Tongue (tissue), 1 donor: ENCODE measurements at regions not wholly inside any gene's neighbourhood (a gene's known extent, or its start where the extent isn't known, plus 50 kb on each side); places are given as distances from the start of the nearest gene placed in this dataset.
A peak's percentile ranks its signal among the peaks of the same experiment; 100 is the strongest.

ENCODE experiments used
- DNase-seq: peaks from one replicate; pipeline ENCODE4 v3.0.0-alpha.2; 2015

DNA sequence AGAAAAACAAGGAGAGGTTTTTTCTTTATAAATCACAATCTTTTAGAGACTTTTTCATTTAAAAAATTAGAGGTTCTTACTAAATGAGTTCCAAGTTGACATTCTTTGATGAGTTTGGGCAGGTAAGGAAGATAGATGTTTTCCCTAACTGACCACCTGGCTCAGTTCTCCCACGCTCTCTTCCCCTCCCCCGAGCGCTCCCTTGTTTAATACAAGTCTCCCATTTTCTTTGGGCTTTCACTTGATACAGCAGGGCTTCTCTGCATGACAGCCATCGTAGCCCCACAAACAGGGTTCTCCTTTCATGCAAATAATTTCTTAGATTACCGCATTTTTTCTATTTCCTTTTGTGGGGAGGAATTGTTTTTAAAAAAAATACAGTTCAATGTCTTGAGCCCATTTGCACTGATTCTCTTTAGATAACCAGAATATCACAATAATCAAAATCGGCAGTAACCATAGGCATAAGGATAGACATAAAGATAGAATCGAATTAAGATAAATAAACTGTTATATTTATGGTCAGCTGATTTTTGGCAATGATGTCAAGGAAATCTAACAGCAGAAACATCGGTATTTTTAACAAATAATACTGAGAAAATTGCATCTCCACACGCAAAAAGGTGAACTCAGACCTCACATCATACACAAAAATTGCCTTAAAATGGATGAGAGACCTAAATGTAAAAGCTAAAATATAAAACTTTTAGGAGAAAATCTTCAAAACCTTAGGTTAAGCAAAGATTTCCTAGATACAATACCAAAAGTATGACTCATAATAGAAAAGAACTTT lies 325.4 kb downstream of the PIK3R1 start:
- DNase-seq, result no peak

DNA sequence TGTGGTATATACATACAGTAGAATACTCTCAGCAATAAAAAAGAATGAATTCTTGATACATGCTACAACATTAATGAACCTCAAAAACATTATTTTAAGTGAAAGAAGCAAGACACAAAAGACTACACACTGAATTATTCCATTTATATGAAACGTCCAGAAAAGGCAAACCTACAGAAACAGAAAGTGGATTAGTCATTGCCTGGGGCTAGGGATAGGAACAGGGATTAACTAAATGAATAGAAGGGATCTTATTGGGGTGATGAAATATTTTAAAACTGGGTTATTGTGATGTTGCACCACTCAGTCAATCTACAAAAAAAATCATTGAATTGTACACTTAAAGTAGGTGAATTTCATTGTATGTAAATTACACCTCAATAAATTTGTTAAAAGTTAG lies 326.7 kb downstream of the PIK3R1 start:
- no peak for DNase-seq

DNA sequence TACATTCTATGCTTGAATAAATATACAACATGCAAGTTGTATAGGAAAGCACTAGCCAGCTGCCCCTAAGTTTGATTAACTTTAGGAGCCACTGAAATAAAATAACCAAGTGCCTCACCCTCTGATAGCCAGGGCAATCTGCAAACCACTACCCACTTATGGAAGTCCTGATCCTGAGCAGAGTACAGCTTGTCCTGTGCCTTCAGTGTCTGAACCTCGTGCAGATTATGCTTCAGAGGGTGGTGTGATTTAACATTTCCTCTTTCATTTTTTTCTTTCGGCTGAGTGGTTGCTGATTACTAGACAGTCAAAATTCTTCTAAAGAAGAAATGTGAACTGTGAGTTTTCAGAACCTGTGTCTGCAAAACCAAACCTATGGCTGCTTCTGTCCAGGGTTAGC lies 327.7 kb downstream of the PIK3R1 start:
- no peak for DNase-seq

DNA sequence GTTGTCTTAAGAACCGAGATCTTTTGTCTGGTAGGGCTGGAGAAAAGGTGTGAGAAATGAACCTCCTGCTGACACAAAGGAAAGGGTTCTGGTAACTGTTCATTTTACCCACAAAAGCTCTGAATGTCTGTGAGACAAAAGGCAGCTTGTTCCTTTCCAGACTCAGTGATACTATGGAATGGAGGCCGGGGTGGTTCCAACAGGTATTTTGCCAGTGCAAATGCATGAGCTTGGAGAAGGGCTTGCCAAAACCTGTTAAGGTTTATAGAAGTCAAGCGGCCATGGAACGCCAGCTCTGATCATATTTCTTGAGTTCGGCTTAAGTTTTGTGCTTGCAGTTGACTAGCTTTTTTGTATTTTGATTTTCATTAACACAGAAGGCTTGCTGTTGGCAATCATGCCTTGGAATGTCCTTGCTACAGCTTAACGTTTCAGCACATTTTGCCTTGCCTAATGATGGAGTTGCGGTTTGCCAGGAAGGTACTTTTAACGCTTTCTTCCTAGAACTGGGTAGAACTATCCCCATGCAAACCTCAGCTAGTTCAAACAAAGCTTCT lies 328.6 kb downstream of the PIK3R1 start:
- peak; percentile 27 for DNase-seq

DNA sequence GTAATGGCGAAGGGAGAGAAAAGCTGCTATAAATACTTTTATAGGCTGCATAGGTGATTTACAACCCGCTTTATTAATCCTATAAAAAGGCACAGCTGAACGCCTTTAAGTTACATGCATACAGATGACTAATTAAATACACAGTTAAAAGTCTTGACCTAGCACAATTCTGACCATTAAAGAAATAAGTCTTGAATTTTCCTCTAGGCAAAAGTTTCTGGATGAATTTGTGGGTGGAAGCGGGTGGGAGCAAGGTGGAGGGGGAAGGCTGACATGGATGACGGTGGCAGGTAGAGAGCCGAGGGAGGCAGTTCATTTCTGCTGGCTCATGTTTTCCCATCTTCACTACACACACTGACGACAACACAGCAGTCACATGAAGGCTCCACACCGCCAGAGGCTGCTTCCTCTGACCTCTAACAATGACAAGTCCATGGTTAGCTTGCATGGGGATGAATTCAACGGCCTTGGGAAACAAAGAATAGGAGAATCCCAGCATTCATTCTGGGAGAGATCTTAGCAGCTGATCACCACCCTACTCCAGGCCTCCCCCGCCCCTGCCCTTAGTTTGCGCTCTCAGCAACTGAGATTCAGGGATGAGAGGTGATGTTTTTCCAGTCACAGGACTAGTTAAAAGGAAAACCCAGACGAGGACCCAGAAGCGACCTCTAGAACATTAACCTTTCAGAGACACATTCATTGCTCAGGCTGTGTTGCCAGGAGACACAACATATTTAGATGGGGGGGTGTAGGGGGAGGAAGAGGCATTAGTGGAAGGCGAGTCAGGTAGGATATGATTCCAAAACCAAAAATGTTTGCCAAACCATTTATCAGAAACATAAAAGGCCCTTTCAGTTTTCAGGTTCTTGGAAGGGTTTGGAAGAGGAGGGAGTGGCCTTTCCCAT lies 329.3 kb downstream of the PIK3R1 start:
- no peak for DNase-seq

DNA sequence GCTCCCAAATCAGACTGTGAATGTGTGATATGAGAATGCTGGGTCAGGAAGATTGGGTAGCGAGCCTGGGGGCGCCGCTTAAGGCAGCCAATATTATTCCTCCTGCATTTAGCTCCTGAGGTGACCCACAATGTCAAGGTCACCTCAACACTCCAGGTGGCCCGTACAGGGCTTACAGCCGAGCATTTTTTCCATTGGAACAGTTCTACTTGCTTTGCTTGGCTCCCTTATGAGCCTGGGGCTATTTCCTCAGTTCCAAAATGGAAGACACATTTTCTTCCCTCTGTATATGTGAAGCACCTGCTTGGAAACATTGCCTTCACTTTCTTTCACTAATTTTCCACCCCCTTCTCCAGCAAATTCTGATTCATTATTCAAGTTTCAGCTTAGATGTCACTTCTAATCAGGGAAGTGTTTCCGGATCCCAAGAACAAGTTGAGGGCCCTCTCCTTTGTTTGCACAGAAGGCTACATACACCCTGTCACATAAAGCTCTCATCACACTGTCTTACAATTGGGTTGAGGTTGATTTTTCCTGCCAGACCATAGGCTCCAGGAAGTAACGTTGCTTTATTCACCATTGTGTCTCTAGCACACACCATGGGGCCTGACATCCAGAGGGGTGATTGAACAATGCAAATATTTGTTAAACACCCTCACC lies 330.2 kb downstream of the PIK3R1 start:
- no peak for DNase-seq

DNA sequence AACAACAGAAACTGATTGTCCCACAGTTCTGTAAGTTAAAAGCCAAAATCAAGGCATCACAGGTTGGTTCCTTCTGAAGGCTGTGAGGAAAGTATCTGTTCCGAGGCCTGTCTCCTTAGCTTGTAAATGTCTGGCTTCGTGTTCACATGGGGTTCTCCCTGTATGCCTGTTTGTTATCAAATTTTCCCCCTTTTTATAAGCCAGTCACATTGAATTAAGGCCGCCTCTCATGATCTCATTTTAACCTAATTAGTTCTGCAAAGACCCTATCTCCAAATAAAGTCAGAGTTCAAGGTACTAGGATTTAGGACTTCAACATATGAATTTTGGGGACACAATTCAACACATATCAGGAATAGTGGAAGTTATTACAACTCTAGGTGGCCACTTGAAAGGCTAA lies 331.5 kb downstream of the PIK3R1 start:
- no peak for DNase-seq

DNA sequence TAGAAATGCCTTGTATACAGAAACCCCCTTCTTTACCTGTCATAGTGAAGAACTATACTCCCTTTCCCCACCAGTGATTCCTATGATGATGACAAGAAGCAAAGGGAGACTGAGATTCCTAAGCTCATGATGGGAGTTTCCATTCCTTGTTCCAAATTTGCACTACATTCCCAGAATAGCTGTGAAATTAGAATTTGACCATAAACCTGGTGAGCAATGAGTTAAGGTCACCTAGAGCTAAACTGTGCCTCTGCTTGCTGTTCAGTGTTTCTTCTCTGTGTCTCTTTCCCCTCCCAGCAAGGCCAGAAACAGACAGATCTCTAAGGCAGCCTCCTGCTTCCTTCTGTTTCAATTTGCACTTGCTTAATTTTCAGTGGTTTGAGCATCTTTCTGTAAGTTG lies 332.1 kb downstream of the PIK3R1 start:
- no peak for DNase-seq

DNA sequence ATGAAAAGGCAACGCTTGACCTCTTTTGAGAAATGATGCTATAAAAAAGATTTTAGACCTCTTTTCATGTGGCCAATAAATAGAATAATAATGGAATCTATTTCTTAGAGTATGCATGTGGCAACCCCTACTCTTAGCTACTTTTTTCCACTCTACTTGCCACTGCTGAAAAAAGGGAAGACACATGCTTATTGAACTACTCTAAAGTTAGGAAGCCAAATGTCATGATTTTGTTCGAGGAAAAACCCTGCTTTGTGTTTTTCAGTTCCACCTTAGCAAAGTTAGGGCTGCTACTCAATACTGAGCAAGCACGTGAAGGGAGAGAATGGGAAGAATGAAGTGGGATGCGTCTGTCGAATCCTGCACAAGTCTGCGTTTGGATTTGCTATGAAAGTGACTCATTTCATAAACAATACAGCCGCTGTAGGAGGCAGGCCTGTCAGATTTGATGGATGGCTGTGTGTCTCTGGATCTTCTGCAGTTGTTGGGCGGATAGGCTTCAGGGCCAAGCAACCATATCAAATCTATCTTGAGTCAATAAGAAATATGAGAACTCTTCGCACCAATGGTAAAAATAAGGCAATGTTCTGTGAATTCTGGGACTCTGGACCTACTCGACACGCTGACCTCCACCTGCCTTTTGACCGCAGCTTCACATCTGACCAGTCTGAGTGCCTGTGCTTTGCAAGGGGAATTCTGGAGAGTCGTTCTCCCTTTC lies 333.6 kb downstream of the PIK3R1 start:
- no peak for DNase-seq

DNA sequence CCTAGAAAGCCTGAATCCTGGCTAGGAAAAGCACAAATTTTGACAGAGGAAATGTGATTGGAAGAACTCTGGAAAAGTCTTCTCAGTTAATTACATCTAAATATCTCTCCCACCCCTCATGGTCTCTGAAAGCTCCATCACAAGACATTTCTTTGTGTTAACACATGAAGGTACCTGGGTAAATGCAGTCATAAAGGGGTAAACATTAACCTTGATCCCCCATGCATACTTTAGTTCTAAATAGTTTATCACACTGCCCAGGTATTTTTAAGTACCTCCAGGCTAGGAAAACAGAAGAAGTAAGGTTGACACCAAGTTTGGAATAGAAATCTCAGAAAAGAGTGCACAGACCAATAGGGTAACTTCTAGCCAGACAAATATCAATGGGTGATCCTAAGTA lies 334.5 kb downstream of the PIK3R1 start:
- no peak for DNase-seq

DNA sequence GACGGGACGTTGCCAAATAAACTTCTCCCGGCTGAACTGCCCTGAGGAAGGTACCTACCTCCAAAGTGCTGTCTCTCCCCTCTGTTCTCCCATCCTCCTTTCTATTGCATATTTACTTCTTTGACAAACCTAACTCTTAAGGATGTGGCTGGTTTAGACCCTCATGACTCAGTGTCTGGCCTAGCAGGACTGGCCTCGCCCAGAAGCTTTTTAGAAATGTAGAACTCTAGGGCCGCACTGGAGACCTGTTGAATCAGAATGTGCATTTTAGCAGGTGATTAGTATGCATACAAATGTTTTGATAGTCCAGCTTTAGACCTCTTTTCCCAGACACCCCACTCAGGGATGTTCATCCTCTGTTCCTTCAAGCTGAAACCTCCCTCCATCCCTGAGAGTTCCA lies 335.9 kb downstream of the PIK3R1 start:
- no peak for DNase-seq

DNA sequence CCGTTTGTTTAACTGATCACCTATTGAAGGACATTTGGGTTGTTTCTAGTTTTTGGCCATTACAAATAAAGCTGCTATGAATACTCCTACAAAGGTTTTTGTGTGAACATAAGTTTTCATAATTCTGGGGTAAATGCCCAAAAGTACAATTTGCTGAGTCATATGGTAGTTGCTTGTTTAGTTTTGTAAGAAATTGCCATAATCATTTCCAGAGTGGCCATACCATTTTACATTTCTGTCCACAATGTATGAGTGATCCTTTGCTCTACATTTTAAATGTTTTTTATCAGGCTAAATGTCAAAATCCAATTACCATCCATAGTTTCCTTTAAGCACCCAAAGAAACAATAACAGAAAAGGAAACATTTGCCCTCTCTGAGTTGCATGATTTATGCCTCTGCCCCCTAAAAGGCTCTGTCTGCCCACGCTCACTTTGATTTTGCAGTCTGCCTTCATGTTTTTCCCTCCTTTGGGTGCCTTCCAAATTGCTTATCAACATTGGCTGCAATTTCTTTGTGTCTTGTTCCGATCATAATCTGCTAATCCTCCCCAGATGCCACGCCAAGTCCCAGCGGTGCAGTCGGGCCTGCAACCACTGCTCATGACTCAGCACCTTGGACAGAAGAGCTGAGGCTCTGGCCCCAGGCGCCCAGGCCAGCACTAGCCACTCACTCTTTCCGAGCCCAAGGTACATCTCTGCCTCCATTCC lies 339.2 kb downstream of the PIK3R1 start:
- peak; percentile 42 for DNase-seq

DNA sequence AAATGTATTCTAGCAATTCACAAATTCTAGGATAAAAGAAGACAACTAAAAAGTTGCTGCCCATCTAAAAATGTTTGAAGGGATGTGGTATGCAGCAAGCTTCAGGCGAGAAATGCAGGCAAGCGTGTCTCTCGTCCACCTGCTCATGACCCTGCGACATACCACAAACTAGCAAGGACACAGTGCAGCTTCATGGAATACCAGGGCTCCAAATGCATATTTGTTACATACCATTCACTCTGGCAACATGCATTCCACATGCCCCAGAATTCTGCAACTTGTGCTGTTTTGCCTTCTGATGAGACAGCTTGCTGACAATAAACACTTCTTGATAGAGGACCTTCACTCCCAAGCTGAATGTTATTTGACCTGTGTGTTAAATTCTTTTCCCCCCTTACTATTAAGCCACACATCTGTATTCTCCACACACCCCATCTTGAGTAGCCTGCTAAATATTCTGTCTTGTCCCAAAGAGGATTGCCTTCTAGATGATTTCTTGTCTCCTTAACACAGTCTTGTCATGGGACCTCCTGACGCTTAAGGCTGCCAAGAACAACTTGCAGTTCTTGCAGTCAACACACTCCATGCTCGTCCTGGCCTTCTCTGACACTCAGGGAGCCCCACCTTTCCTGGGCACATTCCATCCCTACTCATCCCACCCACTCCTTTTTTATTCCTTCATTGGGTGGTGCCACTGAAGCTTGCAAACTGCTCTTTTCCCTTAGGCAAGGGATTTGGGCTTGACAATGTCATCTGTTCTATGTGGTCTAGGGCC lies 340.5 kb downstream of the PIK3R1 start:
- DNase-seq, result no peak

DNA sequence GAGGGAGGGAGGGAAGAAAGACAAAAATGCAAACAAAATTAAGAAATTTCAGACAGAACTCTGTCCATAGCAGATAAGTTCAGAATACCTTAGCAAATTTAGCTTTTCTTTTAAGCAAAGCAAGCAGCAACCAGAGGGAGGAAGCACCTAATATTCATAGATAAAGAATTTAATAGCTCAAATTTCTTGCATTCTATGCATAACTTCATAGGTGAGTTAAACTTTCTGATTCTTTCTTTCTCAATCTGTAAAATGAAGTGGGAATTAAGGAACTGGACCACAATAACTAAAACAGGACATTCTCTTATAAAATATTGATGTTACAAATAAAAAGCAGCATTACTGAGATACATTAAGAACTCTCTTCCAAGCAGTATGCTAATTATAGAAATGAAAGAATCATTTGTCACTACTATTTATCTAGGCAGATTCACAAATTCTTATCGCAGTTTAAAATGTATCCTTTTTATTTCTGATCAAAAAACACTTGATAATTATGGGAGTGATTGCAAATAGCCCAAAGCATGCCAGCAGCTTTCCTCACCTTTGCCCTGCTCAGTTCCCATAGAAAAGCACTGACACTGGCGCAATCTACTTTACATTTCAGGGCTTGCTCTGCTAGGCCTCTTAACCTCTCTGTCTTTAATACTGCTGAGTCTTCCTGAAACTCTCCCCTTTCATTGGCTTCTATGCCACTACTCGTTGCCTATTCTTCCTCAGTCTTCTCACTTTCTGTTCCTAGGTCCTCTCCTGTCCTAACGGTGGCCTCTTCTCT lies 341.8 kb downstream of the PIK3R1 start:
- no peak for DNase-seq

DNA sequence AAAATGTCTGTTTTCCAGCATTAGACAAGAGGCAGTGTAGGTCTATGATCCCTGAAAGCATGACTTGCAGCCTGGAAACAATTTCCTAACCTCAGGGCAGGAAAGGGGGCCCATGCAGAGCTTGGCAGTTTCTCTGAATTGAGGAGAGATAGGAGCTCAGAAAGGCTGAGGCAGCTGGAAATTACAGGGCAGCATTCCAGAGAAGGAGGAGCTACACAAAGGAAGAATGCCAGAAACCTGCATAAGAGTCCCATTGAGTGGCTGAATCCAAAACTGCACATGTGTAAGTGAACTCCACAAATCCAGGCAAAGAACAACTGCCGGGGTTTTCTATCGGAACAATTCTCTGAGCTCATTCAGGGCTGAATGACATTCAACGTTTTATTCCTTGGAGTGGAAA lies 346.8 kb downstream of the PIK3R1 start:
- DNase-seq, result peak; percentile 94

DNA sequence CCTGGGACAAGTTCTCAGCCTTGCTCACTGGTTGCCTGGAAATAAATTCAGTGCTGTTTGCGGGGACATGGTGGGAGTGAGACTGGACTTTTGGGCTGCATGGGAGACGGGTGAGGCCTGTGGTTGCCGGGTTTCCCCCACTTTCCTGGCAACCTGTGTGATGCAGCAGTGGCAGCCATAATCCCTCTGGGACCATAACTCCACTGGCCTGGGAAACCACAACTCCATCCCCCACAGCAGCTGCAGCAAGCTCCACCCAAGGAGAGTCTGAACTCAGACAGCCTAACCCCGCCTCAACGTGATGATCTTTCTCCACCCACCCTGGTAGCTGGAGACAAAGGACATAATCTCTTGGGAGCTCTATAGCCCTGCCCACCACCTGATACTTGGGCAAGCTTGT lies 349.9 kb downstream of the PIK3R1 start:
- DNase-seq, result no peak

DNA sequence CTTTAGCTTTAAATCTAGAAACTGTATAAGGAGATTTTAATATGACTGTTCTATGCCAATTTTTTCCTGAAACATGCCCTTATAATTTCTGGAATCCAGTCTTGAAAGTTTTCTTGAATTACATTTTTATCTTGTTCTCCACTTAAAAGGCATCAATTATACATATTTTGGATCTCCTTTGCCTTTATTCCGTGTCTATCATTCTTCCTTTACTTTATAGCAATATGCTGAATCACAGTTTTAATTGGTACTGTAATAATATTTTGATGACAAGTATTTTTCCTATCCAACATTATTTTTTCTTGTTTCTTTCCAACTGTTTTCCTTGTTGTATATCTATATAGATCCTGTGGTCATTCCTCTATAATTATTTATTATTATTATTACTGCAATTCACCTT lies 361.2 kb downstream of the PIK3R1 start:
- DNase-seq, result no peak

DNA sequence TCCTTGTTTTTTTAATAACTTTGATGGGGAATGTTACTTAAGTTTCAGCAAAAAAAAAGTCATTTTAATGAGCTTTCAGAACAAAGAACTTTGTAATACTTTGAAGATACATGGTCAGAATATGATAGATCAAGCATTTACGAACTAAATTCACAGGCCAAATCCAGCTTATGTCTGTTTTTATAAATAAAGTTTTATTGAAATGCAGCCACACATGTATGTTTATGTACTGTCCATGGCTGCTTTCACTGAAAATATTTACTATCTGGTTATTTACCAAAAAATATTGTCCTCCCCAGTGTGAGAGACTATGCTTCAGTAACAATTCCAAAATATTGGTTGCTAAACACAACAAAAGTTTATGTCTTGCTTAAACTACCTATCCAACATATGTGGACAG lies 366.7 kb downstream of the PIK3R1 start:
- DNase-seq, result no peak

DNA sequence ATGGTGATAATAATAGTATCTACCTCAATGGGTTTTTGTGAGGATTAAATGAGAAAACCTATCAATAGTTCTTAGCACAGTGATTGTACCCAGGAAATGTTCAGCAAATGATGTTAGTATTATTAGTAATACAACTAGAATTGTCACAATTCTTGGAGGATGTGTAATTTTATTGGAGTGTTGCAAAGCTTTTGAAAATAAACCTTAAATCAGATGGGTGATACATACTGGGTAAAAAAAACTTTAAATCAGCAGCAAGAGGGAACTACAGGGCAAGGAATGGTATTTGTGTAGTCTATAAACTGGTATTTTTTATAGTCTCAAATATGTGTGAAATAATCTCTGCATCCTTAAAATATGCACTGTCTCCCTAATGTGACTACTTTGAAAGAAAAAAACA lies 371.6 kb downstream of the PIK3R1 start:
- DNase-seq, result no peak

DNA sequence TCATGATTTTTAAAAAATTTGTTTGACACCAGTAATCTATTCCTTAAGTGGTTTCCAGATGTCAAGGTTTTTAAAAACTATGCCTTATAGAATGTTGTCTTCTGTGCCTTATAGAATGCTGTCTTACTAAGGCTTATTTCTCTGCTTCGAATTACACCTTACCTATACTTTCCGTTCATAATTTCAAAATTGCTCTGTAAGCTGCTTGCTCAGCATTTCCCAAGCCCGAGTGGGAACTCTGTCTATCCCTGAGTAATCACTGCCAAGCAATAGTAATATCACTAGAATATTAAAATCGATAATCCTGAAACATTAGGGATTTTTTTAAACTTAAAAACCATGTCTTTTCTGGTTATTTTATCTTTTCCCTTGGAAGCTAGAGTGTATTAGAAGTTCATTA lies 376.3 kb downstream of the PIK3R1 start:
- no peak for DNase-seq
